ENCODE measurements at regions not wholly inside any gene's neighbourhood (a gene's known extent, or its start where the extent isn't known, plus 50 kb on each side); places are given as distances from the start of the nearest gene placed in this dataset.

DNA sequence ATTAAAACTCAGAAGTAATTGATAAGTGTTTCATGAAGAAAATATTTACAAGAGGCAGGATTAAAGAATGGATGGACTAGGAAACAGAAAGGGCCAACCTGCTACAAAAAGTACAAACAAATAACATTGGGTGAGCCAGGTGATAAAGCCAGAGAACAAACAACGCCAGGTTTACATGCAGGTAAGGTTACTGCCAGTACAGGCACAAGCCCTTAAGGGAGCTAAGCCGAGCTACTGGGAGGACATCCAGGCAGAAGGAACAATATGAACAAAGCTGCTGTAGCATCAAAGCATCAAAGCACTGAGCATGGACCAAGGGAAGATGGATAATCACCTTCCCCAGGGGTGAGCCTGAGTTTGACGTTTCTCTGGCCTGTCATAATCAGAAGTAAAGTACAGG, 380.7 kb downstream of the SEC16B start (continued):
- TF ChIP-seq, protein P1, sequence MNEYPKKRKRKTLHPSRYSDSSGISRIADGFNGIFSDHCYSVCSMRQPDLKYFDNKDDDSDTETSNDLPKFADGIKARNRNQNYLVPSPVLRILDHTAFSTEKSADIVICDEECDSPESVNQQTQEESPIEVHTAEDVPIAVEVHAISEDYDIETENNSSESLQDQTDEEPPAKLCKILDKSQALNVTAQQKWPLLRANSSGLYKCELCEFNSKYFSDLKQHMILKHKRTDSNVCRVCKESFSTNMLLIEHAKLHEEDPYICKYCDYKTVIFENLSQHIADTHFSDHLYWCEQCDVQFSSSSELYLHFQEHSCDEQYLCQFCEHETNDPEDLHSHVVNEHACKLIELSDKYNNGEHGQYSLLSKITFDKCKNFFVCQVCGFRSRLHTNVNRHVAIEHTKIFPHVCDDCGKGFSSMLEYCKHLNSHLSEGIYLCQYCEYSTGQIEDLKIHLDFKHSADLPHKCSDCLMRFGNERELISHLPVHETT (CRISPR knock-in tag; conservative IDR thresholded peaks at IDR 0.05) = no peak
- TF ChIP-seq, protein P2, sequence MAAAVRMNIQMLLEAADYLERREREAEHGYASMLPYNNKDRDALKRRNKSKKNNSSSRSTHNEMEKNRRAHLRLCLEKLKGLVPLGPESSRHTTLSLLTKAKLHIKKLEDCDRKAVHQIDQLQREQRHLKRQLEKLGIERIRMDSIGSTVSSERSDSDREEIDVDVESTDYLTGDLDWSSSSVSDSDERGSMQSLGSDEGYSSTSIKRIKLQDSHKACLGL (CRISPR knock-in tag; IDR thresholded peaks at IDR 0.05) = no peak
- TF ChIP-seq TAF1 (CRISPR knock-in tag; IDR thresholded peaks at IDR 0.05) (no peak), SRY (CRISPR knock-in tag; IDR thresholded peaks at IDR 0.05) (no peak), ZNF772 (CRISPR knock-in tag; IDR thresholded peaks at IDR 0.05) (no peak), ZNF720 (CRISPR knock-in tag; IDR thresholded peaks at IDR 0.05) (no peak), MYNN (CRISPR knock-in tag; IDR thresholded peaks at IDR 0.05; ENCODE audit: low read depth) (no peak), ZNF260 (CRISPR knock-in tag; IDR thresholded peaks at IDR 0.05; ENCODE audit: borderline replicate concordance, low read depth) (no peak), CBX5 (CRISPR knock-in tag; IDR thresholded peaks at IDR 0.05; ENCODE audit: borderline replicate concordance) (no peak)
- TF ChIP-seq, protein P3, sequence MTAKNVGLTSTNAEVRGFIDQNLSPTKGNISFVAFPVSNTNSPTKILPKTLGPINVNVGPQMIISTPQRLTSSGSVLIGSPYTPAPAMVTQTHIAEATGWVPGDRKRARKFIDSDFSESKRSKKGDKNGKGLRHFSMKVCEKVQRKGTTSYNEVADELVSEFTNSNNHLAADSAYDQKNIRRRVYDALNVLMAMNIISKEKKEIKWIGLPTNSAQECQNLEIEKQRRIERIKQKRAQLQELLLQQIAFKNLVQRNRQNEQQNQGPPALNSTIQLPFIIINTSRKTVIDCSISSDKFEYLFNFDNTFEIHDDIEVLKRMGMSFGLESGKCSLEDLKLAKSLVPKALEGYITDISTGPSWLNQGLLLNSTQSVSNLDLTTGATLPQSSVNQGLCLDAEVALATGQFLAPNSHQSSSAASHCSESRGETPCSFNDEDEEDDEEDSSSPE (CRISPR knock-in tag; IDR thresholded peaks at IDR 0.05) = no peak
- TF ChIP-seq, protein P4, sequence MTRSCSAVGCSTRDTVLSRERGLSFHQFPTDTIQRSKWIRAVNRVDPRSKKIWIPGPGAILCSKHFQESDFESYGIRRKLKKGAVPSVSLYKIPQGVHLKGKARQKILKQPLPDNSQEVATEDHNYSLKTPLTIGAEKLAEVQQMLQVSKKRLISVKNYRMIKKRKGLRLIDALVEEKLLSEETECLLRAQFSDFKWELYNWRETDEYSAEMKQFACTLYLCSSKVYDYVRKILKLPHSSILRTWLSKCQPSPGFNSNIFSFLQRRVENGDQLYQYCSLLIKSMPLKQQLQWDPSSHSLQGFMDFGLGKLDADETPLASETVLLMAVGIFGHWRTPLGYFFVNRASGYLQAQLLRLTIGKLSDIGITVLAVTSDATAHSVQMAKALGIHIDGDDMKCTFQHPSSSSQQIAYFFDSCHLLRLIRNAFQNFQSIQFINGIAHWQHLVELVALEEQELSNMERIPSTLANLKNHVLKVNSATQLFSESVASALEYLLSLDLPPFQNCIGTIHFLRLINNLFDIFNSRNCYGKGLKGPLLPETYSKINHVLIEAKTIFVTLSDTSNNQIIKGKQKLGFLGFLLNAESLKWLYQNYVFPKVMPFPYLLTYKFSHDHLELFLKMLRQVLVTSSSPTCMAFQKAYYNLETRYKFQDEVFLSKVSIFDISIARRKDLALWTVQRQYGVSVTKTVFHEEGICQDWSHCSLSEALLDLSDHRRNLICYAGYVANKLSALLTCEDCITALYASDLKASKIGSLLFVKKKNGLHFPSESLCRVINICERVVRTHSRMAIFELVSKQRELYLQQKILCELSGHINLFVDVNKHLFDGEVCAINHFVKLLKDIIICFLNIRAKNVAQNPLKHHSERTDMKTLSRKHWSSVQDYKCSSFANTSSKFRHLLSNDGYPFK (CRISPR knock-in tag; IDR thresholded peaks at IDR 0.05; ENCODE audit: borderline replicate concordance) = no peak
- TF ChIP-seq, protein P5, sequence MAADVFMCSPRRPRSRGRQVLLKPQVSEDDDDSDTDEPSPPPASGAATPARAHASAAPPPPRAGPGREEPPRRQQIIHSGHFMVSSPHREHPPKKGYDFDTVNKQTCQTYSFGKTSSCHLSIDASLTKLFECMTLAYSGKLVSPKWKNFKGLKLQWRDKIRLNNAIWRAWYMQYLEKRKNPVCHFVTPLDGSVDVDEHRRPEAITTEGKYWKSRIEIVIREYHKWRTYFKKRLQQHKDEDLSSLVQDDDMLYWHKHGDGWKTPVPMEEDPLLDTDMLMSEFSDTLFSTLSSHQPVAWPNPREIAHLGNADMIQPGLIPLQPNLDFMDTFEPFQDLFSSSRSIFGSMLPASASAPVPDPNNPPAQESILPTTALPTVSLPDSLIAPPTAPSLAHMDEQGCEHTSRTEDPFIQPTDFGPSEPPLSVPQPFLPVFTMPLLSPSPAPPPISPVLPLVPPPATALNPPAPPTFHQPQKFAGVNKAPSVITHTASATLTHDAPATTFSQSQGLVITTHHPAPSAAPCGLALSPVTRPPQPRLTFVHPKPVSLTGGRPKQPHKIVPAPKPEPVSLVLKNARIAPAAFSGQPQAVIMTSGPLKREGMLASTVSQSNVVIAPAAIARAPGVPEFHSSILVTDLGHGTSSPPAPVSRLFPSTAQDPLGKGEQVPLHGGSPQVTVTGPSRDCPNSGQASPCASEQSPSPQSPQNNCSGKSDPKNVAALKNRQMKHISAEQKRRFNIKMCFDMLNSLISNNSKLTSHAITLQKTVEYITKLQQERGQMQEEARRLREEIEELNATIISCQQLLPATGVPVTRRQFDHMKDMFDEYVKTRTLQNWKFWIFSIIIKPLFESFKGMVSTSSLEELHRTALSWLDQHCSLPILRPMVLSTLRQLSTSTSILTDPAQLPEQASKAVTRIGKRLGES (CRISPR knock-in tag; IDR thresholded peaks at IDR 0.05; ENCODE audit: borderline replicate concordance) = no peak

Measured in HepG2 (cell line).